GM12878 (cell line): ENCODE measurements at regions not wholly inside any gene's neighbourhood (a gene's known extent, or its start where the extent isn't known, plus 50 kb on each side); places are given as distances from the start of the nearest gene placed in this dataset.

Experiments
- CEBPB ChIP-seq, 2 experiments: fragments of 150-350 bp in 1 of 2; IDR thresholded peaks; 2 replicates each; pipeline ENCODE4 v1.6.1; 2012 to 2014; ENCODE audit warnings: low read depth in 2 of 2, low read length in 2 of 2, borderline replicate concordance in 1 of 2, inconsistent platforms in 1 of 2
- CTCF ChIP-seq, 3 experiments: IDR thresholded peaks in 2 of 3; conservative IDR thresholded peaks in 1 of 3; 2 replicates each; pipeline ENCODE4 v1.5.1; 2011; ENCODE audit warnings: low read depth in 3 of 3, low read length in 3 of 3, mild to moderate bottlenecking in 3 of 3, control low read depth in 2 of 3, moderate library complexity in 2 of 3, inconsistent platforms in 1 of 3, mixed read lengths in 1 of 3; ENCODE audit not compliant: control insufficient read depth in 2 of 3, insufficient read depth in 1 of 3; ENCODE audit errors: extremely low read depth in 1 of 3
- HCFC1 ChIP-seq: fragments of 150-350 bp; IDR thresholded peaks from 2 replicates; pipeline ENCODE4 v1.6.1; 2014; ENCODE audit warnings: low read length
- MXI1 ChIP-seq: fragments of 150-350 bp; IDR thresholded peaks from 2 replicates; pipeline ENCODE4 v1.6.1; 2011; ENCODE audit warnings: low read depth, mild to moderate bottlenecking, inconsistent platforms, low read length, improper control_type of control experiment
- MYC ChIP-seq: IDR thresholded peaks from 2 replicates; pipeline ENCODE4 v1.6.1; 2011; ENCODE audit warnings: mild to moderate bottlenecking, low read length, moderate library complexity, inconsistent platforms; ENCODE audit not compliant: insufficient read depth, insufficient replicate concordance, insufficient read length, severe bottlenecking

GRCh38 chr11:86179646-86180064, 64.9 kb upstream of the EED start:
- no peak for TF ChIP-seq CEBPB (IDR thresholded peaks at IDR 0.05; ENCODE audit: borderline replicate concordance in 1 of 2, low read depth in 2 of 2, low read length in 2 of 2)
- no peak for TF ChIP-seq MXI1
- no peak for TF ChIP-seq HCFC1
- no peak for TF ChIP-seq CTCF (IDR thresholded peaks at IDR 0.05 in 2 of 3, conservative IDR thresholded peaks at IDR 0.05 in 1 of 3; ENCODE audit: control insufficient read depth in 2 of 3, extremely low read depth in 1 of 3, insufficient read depth in 1 of 3, low read depth in 3 of 3, low read length in 3 of 3)
- no peak for TF ChIP-seq MYC
